Astrocyte of the cerebellum (primary cell): ENCODE measurements at regions not wholly inside any gene's neighbourhood (a gene's known extent, or its start where the extent isn't known, plus 50 kb on each side); places are given as distances from the start of the nearest gene placed in this dataset.

Experiments
- DNase-seq: peaks from one replicate; pipeline ENCODE4 v3.0.0-alpha.2; 2011; ENCODE audit warnings: low read depth
- H3K4me3 ChIP-seq: 2 replicates; pipeline ENCODE4 v1.5.1; 2011; ENCODE audit warnings: mild to moderate bottlenecking, low read depth, low read length, moderate library complexity
- in situ Hi-C: cut with HindIII; loops from 2 replicates; pipeline ENCODE4 v1.10.0; 2017; ENCODE audit warnings: low sequenced_read_pairs
- TF ChIP-seq, protein P1 (sequence below): IDR thresholded peaks from 2 replicates; pipeline ENCODE4 v1.5.1; 2012; ENCODE audit warnings: low read length, low read depth, moderate library complexity, mild to moderate bottlenecking; ENCODE audit errors: missing control alignments

DNA sequence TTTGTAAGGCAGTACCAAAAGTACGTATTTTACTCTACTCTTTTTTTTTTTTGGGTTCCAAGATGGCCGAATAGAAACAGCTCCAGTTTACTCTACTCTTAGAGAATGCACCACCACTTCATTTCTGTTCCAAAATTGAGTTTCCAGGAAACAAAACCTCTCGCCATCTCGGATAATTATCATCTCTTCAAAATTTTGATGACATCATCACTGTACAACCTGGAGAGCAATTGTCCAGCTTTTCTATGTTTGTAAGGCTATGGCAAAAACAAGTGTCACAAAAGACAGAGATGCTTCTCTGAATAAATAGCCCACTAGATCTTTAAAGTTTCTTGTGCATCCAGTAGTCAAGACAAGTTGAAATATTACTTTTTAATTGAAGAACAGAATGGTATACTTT, 1631.9 kb upstream of the CDH6 start:
- TF ChIP-seq, protein P1, sequence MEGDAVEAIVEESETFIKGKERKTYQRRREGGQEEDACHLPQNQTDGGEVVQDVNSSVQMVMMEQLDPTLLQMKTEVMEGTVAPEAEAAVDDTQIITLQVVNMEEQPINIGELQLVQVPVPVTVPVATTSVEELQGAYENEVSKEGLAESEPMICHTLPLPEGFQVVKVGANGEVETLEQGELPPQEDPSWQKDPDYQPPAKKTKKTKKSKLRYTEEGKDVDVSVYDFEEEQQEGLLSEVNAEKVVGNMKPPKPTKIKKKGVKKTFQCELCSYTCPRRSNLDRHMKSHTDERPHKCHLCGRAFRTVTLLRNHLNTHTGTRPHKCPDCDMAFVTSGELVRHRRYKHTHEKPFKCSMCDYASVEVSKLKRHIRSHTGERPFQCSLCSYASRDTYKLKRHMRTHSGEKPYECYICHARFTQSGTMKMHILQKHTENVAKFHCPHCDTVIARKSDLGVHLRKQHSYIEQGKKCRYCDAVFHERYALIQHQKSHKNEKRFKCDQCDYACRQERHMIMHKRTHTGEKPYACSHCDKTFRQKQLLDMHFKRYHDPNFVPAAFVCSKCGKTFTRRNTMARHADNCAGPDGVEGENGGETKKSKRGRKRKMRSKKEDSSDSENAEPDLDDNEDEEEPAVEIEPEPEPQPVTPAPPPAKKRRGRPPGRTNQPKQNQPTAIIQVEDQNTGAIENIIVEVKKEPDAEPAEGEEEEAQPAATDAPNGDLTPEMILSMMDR = no peak
- H3K4me3 ChIP-seq = no peak overlapping the region
- no peak for DNase-seq
- in situ Hi-C loops = no loop called here

DNA sequence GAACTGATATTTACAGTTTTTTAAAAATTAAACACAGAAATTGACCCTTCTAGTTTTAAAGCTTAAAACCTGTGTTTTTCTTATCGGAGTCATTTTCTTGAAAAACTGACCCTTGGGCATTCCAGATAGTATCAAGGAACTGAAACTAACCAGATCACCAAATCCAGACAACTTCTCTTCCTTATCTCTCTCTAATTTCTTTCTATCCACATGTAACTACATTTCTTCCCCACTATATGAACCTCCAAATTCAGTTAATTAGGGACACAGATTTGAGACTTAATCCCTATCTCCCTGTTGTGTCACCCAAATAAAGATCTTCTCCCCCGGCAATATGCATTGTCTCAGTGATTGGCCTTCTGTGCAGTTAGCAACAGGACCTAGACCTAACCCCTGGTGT, 1643.0 kb upstream of the CDH6 start:
- TF ChIP-seq, protein P1 = no peak

DNA sequence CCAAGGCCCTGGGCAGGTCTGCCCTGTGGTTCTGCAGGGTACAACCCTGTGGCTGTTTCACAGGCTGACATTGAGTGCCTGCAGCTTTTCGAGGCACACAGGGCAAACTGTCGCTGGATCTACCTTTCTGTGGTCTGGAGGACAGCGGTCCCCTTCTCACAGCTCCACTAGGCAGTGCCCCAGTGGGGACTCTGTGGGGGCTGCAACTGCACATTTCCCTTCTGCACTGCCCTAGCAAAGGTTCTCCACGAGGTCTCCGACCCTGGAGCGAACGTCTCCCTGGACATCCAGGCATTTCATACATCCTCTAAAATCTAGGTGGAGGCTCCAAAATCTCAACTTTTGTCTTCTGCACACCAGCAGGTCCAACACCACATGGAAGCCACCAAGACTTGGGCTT, 1645.2 kb upstream of the CDH6 start:
- TF ChIP-seq, protein P1 = no peak
- in situ Hi-C loops = no loop called here
- H3K4me3 ChIP-seq = no peak overlapping the region
- no peak for DNase-seq

More for the DNA sequence above, 1643.0 kb upstream of the CDH6 start:
- in situ Hi-C loops = no loop called here
- no peak for DNase-seq
- no peak overlapping the region for H3K4me3 ChIP-seq

DNA sequence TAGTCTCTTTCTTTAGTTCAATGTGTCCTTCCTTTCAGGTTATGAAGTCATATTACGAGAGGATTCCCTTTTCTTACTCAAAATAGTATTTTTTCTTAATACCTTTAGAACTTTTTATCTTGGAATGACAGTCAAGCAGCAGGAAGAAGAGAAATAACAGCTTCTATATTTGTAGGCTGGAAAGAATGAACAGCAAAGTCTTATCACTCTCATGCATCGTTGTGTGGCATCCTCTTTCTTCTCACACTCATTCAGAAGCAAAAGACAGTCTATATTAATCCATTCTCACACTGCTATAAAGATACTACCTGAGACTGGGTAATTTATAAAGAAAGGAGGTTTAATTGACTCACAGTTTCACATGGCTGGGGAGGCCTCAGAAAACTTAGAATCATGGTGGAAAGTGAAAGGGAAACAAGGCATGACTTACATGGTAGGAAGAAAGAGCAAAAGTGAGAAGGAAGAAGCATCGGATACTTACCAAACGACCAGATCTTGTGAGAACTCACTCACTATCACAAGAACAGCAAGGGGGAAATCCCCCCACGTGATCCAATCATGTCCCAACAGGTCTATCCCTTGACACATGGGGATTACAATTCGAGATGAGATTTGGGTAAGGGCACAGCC, 1646.1 kb upstream of the CDH6 start:
- DNase-seq = no peak
- TF ChIP-seq, protein P1 = no peak
- in situ Hi-C loops = no loop called here
- no peak overlapping the region for H3K4me3 ChIP-seq

DNA sequence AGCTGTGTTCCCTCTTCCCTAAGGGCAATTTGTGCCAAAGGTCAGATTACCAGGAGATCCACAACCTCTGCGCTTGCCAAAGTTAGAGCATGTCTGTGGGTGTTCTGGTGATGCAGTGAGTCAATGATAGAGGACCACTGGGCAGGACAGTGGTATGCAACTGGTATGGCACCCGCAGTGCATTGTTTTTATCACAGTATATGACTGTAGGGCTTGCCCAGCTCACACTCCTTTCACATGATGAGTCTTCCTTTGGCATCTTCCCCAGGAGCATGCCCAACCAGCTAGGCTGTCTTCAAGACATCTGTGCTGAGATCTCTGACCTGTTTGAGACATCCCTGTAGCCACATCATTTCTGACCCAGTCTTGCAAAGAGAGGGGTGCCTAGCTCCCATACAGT, 1650.0 kb upstream of the CDH6 start:
- TF ChIP-seq, protein P1 = no peak
- in situ Hi-C loops = no loop called here
- no peak overlapping the region for H3K4me3 ChIP-seq
- no peak for DNase-seq

DNA sequence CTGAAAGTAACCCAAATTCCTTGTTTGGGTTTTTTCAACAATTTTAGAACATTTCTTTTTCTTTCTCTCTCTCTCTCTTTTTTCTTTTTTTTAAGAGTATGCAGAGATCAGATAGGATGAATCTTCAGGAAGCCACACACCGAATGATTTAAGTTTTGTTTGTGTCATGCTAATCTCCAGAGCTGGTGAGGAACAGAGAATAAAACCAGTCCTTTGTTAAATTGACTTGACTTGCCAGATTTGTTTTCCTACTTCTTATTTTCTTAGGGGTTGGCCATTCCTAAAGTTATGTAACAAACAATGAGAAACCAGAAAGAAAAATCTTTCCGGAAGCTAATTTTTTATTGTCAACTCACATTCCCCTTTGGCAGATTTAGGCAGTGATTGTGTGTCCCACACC, 1669.3 kb upstream of the CDH6 start:
- no peak for DNase-seq
- TF ChIP-seq, protein P1 = no peak
- H3K4me3 ChIP-seq = no peak overlapping the region
- in situ Hi-C loops = no loop called here
